Endothelial cell of umbilical vein (primary cell): ENCODE measurements at regions not wholly inside any gene's neighbourhood (a gene's known extent, or its start where the extent isn't known, plus 50 kb on each side); places are given as distances from the start of the nearest gene placed in this dataset.

Experiments
- CTCF ChIP-seq, 2 donors: IDR thresholded peaks; 1 replicate in 1 of 2; 2 replicates in 1 of 2; pipeline ENCODE4 v1.5.1; 2011; ENCODE audit warnings: low read length in 2 of 2, mild to moderate bottlenecking in 2 of 2, moderate library complexity in 2 of 2, control low read depth in 1 of 2, inconsistent platforms in 1 of 2, low read depth in 1 of 2; ENCODE audit not compliant: insufficient read depth in 1 of 2; ENCODE audit errors: extremely low read depth in 1 of 2
- EZH2 ChIP-seq: IDR thresholded peaks from 2 replicates; pipeline ENCODE4 v1.6.1; 2012; ENCODE audit warnings: borderline replicate concordance, low read depth, mild to moderate bottlenecking, moderate library complexity, low read length, inconsistent platforms; ENCODE audit not compliant: severe bottlenecking
- FOS ChIP-seq: IDR thresholded peaks from 2 replicates; pipeline ENCODE4 v1.6.1; 2011; ENCODE audit warnings: mild to moderate bottlenecking, low read length, moderate library complexity, borderline replicate concordance; ENCODE audit not compliant: insufficient read depth
- GATA2 ChIP-seq: IDR thresholded peaks from 2 replicates; pipeline ENCODE4 v1.7.0; 2011; ENCODE audit warnings: low read depth, mild to moderate bottlenecking, moderate library complexity, mixed read lengths, low read length; ENCODE audit not compliant: insufficient read length, insufficient read depth
- JUN ChIP-seq: IDR thresholded peaks from 2 replicates; pipeline ENCODE4 v1.6.1; 2011; ENCODE audit warnings: borderline replicate concordance, low read depth; ENCODE audit not compliant: insufficient read length, insufficient read depth
- MAX ChIP-seq: IDR thresholded peaks from 2 replicates; pipeline ENCODE4 v1.6.1; 2011; ENCODE audit not compliant: insufficient read depth, insufficient read length
- MYC ChIP-seq: IDR thresholded peaks from one replicate; pipeline ENCODE4 v1.6.1; 2011; ENCODE audit warnings: mild to moderate bottlenecking, low read depth, low read length
- POLR2A ChIP-seq: IDR thresholded peaks from 2 replicates; pipeline ENCODE4 v1.6.1; 2012; ENCODE audit warnings: low read depth, mild to moderate bottlenecking, control low read depth, low read length
- POLR2AphosphoS5 ChIP-seq: IDR thresholded peaks from 2 replicates; pipeline ENCODE4 v1.6.1; 2012; ENCODE audit warnings: low read depth, mild to moderate bottlenecking, control low read depth, low read length, moderate library complexity; ENCODE audit not compliant: insufficient read depth

GRCh38 chr10:89923661-89924060, 222.3 kb downstream of the KIF20B start:
- TF ChIP-seq POLR2A (no peak), EZH2 (no peak), CTCF (IDR thresholded peaks at IDR 0.05; ENCODE audit: extremely low read depth in 1 of 2, insufficient read depth in 1 of 2, low read depth in 1 of 2, low read length in 2 of 2) (no peak), POLR2AphosphoS5 (no peak), JUN (no peak), MAX (no peak), MYC (no peak), GATA2 (no peak), FOS (no peak)
